ENCODE measurements at regions not wholly inside any gene's neighbourhood (a gene's known extent, or its start where the extent isn't known, plus 50 kb on each side); places are given as distances from the start of the nearest gene placed in this dataset.

DNA sequence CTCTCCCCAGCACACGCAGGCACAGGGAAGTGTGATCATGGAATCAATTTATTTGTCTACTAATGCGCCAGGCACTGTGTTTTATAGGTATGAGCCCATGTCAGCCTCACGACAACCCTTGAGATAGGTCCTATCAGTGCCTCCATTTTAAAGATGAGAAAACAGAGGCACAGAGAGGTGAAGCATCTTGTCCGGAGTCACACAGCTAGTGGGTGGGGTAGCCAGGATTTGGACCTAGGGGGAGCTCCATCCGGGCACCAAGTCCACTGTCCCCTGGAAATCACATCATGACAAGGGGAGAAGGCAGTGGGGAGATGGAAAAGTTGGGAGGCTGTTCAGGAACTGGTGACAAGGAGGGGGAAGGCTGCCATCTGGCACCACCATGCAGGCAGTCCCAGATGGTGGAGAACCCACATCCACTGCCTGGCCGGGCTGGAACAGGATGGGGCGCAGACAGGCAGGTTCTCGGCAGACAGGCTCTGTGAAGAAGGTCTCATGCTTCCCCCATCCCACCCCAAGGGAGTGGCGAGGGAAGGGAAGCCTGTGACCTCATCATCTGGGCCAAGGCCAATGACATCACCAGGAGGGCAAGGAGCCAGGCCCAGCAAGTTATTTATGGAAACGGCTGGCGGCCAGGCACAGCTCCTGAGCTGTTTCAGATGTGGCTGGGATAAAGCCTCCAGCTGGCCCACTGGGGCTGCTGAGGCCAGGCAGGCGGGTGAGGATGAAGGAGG lies 126.0 kb upstream of the SDK2 start:
- TF ChIP-seq, protein P1, sequence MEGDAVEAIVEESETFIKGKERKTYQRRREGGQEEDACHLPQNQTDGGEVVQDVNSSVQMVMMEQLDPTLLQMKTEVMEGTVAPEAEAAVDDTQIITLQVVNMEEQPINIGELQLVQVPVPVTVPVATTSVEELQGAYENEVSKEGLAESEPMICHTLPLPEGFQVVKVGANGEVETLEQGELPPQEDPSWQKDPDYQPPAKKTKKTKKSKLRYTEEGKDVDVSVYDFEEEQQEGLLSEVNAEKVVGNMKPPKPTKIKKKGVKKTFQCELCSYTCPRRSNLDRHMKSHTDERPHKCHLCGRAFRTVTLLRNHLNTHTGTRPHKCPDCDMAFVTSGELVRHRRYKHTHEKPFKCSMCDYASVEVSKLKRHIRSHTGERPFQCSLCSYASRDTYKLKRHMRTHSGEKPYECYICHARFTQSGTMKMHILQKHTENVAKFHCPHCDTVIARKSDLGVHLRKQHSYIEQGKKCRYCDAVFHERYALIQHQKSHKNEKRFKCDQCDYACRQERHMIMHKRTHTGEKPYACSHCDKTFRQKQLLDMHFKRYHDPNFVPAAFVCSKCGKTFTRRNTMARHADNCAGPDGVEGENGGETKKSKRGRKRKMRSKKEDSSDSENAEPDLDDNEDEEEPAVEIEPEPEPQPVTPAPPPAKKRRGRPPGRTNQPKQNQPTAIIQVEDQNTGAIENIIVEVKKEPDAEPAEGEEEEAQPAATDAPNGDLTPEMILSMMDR (IDR thresholded peaks at IDR 0.05) = no peak
- no peak for TF ChIP-seq EZH2 (IDR thresholded peaks at IDR 0.05; ENCODE audit: borderline replicate concordance, insufficient read depth, low read depth, low read length, poor library complexity, severe bottlenecking)

Data from B cell (primary cell).